ENCODE measurements at regions not wholly inside any gene's neighbourhood (a gene's known extent, or its start where the extent isn't known, plus 50 kb on each side); places are given as distances from the start of the nearest gene placed in this dataset.

DNA sequence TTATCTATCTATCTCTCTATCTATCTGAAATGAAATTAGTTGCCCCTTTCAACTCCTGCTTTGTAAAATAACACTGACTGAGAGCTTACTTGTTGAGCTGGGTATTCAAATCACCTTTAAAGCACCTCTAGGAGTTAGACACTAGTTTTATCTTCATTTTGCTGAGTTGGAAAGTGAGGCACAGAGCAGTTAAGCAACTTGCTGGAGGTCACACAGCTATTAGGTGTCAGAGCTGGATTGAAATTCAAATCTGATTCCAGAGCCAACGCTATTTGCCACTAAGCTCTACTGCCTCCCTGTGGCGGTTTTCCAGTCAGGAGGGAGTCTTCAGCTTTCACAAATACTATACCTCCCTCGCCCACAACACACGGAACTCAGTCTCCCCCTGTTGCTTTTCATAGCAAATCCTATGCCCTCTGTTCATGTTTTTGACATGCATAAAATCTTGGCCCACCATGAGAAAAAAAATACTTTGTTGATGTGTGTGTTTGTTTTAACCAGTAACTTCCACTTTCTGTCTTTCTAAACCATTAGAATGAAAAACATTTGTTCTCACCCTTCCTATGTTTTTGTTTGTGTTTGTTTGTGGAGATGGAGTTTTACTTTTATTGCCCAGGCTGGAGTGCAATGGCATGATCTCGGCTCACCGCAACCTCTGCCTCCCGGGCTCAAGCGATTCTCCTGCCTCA is 74.8 kb upstream of the SMURF2 start:
- TF ChIP-seq, protein P1, sequence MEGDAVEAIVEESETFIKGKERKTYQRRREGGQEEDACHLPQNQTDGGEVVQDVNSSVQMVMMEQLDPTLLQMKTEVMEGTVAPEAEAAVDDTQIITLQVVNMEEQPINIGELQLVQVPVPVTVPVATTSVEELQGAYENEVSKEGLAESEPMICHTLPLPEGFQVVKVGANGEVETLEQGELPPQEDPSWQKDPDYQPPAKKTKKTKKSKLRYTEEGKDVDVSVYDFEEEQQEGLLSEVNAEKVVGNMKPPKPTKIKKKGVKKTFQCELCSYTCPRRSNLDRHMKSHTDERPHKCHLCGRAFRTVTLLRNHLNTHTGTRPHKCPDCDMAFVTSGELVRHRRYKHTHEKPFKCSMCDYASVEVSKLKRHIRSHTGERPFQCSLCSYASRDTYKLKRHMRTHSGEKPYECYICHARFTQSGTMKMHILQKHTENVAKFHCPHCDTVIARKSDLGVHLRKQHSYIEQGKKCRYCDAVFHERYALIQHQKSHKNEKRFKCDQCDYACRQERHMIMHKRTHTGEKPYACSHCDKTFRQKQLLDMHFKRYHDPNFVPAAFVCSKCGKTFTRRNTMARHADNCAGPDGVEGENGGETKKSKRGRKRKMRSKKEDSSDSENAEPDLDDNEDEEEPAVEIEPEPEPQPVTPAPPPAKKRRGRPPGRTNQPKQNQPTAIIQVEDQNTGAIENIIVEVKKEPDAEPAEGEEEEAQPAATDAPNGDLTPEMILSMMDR (IDR thresholded peaks at IDR 0.05) = peak in 2 of 4 experiments; percentile 35 to 58
- no peak for TF ChIP-seq POLR2A (IDR thresholded peaks at IDR 0.05)

All from gastroesophageal sphincter (tissue), 3 donors.